GM10266 (cell line): ENCODE measurements at regions not wholly inside any gene's neighbourhood (a gene's known extent, or its start where the extent isn't known, plus 50 kb on each side); places are given as distances from the start of the nearest gene placed in this dataset.

Experiments
- DNase-seq: peaks from one replicate; pipeline ENCODE4 v3.0.0; 2012; ENCODE audit errors: extremely low spot score
- TF ChIP-seq, protein P1 (sequence below): IDR thresholded peaks from 2 replicates; pipeline ENCODE4 v1.5.1; 2012; ENCODE audit warnings: mild to moderate bottlenecking, low read depth; ENCODE audit not compliant: control insufficient read depth, insufficient read depth; ENCODE audit errors: missing control alignments

DNA sequence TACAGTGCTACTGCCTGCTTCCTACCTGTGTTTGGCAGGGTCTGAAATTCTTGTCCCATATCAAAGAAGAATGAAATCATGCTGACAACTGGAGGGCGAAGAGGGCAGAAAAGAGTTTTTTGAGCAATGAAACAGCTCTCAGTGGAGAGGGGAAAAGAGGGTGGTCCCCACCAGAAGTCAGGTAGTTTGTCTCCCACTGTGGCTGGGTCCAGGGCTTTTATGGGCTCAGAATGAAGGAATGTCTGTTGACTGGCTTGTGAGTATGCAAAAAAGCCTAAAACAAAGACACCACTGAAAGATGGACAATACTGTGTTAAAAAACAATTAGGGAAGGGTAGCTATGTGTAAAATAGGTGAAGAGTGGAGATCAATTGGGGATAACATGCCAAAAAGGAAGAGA lies 115.0 kb downstream of the ADAM29 start:
- no peak for DNase-seq
- TF ChIP-seq, protein P1, sequence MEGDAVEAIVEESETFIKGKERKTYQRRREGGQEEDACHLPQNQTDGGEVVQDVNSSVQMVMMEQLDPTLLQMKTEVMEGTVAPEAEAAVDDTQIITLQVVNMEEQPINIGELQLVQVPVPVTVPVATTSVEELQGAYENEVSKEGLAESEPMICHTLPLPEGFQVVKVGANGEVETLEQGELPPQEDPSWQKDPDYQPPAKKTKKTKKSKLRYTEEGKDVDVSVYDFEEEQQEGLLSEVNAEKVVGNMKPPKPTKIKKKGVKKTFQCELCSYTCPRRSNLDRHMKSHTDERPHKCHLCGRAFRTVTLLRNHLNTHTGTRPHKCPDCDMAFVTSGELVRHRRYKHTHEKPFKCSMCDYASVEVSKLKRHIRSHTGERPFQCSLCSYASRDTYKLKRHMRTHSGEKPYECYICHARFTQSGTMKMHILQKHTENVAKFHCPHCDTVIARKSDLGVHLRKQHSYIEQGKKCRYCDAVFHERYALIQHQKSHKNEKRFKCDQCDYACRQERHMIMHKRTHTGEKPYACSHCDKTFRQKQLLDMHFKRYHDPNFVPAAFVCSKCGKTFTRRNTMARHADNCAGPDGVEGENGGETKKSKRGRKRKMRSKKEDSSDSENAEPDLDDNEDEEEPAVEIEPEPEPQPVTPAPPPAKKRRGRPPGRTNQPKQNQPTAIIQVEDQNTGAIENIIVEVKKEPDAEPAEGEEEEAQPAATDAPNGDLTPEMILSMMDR: no peak

DNA sequence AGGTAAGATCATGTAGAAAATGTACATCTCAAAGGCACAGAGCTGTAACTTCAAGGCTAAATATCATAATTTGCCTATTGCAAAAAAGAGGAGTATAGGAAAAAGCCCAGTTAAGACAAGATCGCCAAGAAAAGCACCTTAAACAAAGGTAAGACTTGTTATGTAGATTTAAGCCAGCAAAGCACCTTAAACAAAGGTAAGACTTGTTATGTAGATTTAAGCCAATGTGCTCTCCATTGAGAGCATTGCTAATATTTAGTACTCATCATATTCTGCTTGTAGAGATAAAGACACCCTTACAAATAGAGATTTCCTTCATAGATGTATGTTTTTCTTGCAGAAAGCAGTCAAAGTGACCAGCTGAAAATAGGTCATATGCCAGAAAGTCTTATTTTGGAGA lies 115.8 kb downstream of the ADAM29 start:
- DNase-seq: no peak
- TF ChIP-seq, protein P1: no peak

DNA sequence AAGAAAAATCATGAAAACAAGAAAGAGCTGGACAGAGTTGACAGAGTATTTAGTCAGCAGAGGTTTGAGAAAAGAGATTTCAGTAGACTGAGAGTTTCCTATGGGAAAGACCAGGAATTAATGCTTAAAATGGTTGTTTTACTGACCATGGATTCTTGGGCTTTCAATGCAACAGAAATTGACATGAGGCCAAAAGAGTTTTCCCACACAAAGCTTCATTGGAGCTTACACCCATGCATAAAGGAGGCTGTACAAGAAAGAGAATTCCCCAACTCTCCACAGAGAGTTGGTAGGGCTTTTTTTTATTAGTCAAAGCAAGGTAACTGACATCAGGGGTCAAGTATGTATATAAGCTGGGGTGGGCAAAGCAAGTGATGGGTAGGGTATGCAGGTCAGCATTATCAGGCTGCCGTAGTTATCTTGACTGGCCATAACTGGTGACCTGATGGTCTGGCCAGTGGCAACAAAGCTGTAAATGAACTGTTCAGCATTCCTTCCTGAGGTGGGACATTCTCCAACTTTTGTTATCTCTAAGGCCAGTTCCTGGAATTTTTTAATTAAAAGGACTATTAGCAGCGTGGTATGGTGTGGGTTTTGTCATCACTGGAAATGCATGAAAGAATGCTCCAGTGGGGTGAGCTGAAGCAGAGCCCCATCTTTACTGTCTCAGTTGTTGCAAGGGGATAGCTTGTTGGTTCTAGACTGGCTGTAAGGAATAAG lies 117.0 kb downstream of the ADAM29 start:
- TF ChIP-seq, protein P1: no peak
- DNase-seq: no peak

- no peak for DNase-seq
- TF ChIP-seq, protein P1: no peak
These were observed 117.7 kb downstream of the ADAM29 start for GRCh38 chr4:175035905-175036304.

DNA sequence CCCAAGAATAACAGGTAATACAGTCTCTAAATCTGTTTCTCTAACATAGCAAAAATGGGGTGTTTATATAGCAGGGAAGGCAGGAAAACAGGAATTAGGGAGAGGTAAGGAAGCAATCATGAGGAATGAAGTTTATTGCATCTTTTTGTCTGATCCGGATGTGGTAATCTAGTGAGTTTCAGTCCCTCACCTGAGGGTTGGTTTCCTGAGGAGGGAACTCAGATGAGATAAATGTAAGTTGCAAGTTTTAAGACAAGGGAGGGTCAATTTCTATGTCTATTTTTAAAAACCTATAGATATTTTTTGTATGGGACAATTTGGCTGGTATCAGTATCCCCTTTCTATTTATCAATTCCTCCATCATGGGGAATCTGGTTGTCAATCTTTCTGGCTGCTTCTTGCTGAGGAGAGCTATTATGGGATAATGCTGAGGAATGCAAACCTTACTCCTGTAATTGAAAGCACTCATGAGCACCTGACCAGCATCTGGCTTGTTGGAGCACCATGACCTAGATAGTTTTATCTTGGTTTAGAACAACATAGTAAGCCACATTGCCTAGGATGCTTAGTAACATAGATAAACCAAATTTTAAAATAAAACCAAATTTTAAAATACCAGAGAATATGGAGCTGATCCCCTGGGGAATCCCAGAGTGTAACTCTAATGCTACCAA lies 130.1 kb downstream of the ADAM29 start:
- DNase-seq: no peak
- TF ChIP-seq, protein P1: no peak

GRCh38 chr4:175048906-175049305 lies 130.7 kb downstream of the ADAM29 start:
- TF ChIP-seq, protein P1: no peak
- DNase-seq: no peak

DNA sequence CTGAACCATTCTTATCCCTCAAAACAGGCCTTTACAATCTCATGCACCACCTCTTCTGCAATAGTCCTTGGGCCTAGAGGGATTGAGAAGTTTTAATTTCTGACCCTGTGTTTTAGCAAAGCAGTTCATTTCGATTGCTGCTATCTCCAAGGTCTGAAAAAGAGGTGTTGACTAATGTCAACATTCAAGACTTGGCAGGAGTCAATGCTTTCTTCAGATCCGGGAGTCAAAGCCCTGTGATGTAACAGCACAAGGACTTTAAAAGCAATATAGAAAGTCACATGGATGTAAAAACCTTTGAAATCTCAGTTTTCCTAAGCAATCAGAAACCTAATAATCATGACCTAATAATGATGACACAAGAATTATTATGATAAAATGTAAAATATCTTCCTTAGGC lies 133.8 kb downstream of the ADAM29 start:
- TF ChIP-seq, protein P1: no peak

More for the DNA sequence above, 133.8 kb downstream of the ADAM29 start:
- no peak for DNase-seq
